SH-SY5Y (cell line): ENCODE measurements at regions not wholly inside any gene's neighbourhood (a gene's known extent, or its start where the extent isn't known, plus 50 kb on each side); places are given as distances from the start of the nearest gene placed in this dataset.

ENCODE experiments used
- GATA2 ChIP-seq: IDR thresholded peaks from 2 replicates; pipeline ENCODE4 v1.6.1; 2011; ENCODE audit warnings: mild to moderate bottlenecking, low read depth, low read length
- GATA3 ChIP-seq: IDR thresholded peaks from 2 replicates; pipeline ENCODE4 v1.6.1; 2011; ENCODE audit warnings: low read depth, mild to moderate bottlenecking, low read length, moderate library complexity

DNA sequence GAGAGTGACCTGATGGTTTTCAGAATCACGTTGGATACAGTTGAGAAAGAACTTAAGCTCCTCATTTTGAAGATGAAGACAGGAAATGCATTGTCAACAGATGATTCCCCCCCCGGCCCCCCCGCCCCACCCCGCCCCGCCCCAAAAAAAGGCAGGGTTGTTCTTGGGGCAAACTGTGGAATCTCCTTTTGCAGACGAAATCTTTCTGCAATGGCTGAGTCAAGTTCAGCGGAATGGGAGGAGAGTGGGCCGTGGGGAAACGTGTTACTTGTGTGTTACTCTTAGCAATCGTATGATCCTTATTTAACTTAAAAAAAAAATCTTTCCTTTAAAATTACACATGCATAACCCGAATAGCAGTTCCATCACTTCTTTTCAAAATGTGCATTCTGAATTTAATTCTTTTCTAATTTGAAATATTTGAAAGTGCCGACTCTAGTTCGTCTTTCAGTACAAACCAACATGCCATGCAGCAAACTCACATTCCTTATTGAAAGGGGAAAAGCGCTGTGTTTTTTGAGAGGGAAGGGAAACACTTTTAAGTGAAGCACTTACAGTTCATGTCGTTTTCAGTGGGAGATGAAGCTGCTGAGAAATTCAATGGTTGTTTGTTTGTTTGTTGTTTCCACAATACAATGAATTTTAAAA lies 348.5 kb upstream of the ARGLU1 start:
- TF ChIP-seq GATA3 (no peak), GATA2 (no peak)

DNA sequence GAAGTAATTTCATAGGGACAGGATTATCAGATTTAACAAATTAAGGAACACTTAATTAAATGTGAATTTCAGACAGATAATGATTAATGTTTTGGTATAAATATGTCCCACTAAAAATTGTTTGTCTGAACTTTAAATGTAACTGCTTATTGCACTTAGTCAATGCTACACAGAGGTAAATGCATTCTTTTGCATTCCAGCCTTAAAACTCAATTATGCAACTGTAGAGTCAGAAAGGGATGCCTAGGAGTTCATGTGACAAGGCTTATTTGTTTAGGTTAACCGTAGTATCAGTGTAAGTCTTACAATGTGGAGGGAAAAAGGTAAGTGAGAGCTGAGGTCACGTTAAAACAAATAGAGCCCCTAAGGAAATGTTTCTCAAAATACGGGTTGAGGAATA lies 347.2 kb upstream of the ARGLU1 start:
- TF ChIP-seq GATA2, result no peak
- TF ChIP-seq GATA3, result no peak

DNA sequence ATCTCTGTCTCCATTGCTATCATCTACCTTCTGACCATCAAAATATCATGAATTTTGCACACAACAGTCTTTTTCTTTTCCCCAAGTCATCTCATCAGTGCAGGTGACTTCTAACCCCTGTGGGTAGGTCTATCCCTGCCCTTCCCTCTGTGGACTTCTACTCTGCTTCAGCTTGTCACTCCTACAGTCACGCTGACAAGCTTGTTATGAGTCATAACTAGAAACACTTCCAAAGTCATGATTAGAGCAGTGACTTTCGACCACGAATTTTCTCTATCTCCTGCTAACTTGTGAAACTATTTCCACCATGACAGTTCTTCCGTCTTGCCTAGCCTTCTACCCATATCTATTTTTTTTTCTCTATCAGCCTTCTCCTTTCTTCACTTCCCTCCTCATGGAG lies 343.7 kb upstream of the ARGLU1 start:
- no peak for TF ChIP-seq GATA3
- TF ChIP-seq GATA2, result no peak

GRCh38 chr13:106911020-106911419 lies 343.1 kb upstream of the ARGLU1 start:
- TF ChIP-seq GATA3, result no peak
- TF ChIP-seq GATA2, result no peak

DNA sequence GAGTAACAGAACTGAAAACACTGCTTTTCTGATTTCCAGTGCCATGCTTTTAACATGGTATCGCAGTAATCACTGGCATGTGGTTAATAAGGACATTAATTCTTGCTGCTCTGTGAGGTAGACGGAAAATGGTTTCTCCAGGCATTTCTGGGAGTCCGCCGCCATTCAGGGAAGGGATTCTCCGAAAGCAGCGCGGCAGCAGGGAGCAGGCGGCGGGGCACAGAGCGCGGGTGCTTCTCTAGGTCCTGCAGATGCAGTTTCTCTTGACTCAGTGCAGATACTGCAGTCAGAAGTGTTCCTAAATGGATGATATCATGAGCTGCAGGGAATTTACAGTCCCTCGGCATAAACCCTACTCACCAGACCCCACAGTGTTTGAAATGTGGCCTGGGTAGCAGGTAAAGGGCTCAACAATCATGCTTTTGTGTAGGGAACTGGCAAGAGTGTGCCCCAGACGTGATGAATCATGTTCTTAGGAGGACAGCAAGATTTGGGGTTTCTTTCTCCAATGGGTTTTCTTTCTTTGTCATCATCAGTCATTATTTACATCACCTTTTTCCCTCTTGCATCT lies 338.6 kb upstream of the ARGLU1 start:
- TF ChIP-seq GATA3 (no peak), GATA2 (no peak)

- no peak for TF ChIP-seq GATA3
- no peak for TF ChIP-seq GATA2
Measured at GRCh38 chr13:106905380-106906162, 337.6 kb upstream of the ARGLU1 start.

- TF ChIP-seq GATA3 (no peak), GATA2 (no peak)
Measured at GRCh38 chr13:106899442-106899841, 331.5 kb upstream of the ARGLU1 start.

DNA sequence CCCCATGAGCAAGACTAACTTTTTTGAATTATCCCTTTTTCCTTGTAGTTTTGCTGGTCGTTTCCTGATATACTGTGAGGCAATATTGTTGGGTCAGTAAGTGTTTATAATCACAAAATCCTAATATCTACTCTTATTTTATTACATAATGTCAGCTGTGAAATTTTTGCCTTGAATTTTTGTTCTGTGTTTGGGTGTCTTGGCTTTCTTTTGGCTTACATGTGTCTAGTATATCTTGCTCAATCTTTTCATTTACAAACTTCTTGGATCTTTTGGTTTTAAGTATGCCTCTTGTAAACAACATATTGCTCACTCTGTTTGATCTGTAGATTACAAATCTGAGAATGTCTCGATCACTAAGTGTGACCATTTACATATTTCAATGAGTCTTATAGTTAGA lies 330.3 kb upstream of the ARGLU1 start:
- TF ChIP-seq GATA2 (no peak), GATA3 (no peak)

DNA sequence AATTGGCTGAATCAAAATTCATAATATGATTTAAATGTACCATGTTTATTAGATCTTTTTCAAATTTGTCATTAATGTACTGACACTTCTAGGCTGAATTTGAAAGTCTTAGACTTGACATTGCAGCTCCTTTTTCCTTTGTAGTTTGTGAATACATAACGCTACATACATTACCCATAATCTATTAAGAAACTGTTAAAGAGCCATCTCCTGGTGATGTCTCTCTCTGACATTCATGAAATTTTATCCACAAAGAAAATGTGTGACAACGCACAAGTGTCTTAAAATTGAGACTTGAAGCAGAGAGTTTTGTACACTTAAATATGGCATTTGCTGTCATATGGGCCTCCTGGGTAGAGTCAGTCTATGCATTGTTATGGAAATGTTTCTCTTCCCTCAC lies 320.2 kb upstream of the ARGLU1 start:
- no peak for TF ChIP-seq GATA2
- no peak for TF ChIP-seq GATA3

- TF ChIP-seq GATA2 (no peak), GATA3 (no peak)
Measured at GRCh38 chr13:106887686-106888085, 319.7 kb upstream of the ARGLU1 start.

DNA sequence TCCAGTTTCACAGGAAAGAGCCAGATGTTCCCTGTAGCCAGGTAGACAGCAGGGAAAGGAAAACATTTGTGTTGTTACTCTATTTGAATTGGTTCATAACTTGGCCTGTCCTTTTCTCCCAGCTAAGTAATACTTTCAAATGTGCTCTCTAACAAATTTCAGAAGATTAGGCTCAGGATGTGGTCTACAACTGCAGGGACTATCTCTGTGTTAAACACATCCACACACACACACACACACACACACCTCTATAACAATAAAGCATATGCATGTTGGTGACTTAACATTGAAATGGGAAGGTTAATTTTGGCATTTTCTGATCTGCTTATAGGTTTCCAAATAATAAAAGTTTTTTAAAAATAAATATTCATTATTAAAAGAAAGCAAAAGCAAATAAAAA lies 316.0 kb upstream of the ARGLU1 start:
- no peak for TF ChIP-seq GATA2
- TF ChIP-seq GATA3, result no peak

DNA sequence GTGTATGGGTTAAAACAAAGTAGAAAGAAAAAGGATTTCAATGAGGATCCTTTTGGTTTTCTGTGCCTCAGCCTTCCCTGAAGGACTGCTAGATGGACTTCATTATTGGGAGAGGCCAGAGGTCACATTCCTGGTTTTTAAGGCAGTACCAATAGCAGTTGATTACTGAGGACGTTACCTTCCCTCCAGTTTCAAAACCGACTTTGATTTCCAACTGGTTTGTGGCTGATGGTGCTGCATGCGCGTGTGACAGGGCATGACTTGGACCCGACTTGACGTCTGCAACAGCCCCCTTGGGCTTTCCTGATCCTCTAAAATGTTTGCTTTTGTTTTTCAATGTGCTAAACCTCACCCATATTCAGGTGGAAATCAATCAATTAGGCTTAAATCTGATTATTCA lies 314.3 kb upstream of the ARGLU1 start:
- TF ChIP-seq GATA3 (no peak), GATA2 (no peak)

DNA sequence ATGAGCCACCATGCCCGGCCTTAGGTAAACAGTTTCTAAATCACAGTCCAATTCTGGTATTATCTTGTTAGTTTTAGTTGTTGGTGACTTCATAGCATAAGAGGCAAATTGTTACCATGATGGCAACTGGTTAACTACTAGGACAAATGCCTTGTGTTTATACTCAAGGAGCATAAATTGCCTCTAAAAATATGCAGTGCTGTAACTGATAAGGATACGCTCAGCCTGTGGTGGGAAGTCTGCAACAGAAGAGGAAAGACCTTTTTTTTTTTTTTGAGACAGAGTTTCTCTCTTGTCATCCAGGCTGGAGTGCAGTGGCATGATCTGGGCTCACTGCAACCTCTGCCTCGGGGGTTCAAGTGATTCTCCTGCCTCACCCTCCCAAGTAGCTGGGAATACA lies 311.9 kb upstream of the ARGLU1 start:
- TF ChIP-seq GATA3, result no peak
- no peak for TF ChIP-seq GATA2

GRCh38 chr13:106874323-106874722 lies 306.4 kb upstream of the ARGLU1 start:
- TF ChIP-seq GATA3 (no peak), GATA2 (no peak)

DNA sequence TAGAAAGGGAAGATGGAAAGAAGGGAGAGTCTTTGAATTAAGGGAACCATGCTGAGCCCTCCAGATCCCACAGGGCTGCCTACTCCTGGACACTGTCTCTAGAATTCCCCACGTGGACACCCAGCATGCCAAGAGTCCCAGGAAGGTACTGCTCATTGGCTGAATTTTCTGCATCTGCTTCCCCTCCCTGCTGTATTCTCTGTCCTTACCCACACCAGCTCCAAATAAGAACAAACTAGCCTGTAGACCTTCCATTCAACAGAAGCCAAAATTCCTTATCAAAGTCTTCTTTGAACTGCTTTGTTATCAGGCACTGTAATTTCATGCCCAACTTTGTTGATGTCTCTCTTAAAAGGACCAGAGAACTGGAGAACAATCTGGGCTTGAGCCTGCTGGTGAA lies 305.9 kb upstream of the ARGLU1 start:
- TF ChIP-seq GATA2 (no peak), GATA3 (no peak)
